22Rv1 (cell line): ENCODE measurements at regions not wholly inside any gene's neighbourhood (a gene's known extent, or its start where the extent isn't known, plus 50 kb on each side); places are given as distances from the start of the nearest gene placed in this dataset.

Source experiments
- ZFX ChIP-seq: fragments of 450-650 bp; IDR thresholded peaks from 2 replicates; pipeline ENCODE4 v1.6.1; 2017; ENCODE audit warnings: antibody characterized with exemption, borderline replicate concordance
- TF ChIP-seq, protein P1 (sequence below): fragments of 450-650 bp; IDR thresholded peaks from 2 replicates; pipeline ENCODE4 v1.5.1; 2017; ENCODE audit warnings: mild to moderate bottlenecking

DNA sequence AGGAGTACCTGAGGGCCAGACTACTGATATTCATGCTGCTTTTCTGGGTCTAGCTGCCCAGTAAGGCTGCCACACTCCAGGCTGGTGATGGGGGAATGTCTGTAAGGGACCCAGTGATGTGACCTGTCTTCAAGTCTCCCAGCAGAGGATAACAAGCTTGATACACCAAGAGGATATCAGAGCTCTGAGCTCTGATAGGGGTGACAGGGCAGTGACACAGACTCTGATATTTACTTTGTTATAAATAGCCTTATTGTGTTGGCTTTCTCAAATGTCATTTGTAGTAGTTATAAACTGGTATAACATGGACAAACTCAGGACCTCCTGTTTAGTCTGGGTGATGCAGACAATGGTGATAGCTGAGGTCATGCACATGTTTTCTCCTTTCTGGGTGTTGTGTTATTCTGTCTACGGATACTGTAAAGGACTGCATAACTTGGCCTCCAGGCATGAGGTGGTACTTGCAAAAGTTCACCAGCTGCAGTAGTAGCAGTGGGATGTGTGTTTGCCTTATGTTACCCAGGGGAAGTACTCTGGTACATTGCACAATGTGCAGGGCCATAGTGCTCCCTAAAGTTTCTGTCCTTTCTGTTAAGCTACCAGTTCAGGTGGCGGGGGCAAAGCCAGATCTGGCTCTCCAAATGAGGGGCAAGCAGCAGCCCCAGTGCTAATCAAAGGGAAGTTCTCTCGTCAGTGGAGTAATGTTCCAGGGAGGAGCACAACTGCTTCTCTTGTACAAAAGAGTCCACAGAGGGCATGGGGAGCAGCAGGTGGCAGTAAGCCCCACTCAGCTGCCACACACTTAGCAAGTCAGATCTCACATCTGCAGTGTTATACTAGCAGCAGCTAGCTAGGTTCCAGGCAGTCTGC, 812.2 kb downstream of the JRKL start:
- TF ChIP-seq, protein P1, sequence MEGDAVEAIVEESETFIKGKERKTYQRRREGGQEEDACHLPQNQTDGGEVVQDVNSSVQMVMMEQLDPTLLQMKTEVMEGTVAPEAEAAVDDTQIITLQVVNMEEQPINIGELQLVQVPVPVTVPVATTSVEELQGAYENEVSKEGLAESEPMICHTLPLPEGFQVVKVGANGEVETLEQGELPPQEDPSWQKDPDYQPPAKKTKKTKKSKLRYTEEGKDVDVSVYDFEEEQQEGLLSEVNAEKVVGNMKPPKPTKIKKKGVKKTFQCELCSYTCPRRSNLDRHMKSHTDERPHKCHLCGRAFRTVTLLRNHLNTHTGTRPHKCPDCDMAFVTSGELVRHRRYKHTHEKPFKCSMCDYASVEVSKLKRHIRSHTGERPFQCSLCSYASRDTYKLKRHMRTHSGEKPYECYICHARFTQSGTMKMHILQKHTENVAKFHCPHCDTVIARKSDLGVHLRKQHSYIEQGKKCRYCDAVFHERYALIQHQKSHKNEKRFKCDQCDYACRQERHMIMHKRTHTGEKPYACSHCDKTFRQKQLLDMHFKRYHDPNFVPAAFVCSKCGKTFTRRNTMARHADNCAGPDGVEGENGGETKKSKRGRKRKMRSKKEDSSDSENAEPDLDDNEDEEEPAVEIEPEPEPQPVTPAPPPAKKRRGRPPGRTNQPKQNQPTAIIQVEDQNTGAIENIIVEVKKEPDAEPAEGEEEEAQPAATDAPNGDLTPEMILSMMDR, result no peak
- no peak for TF ChIP-seq ZFX
